DOHH2 (cell line): ENCODE measurements at regions not wholly inside any gene's neighbourhood (a gene's known extent, or its start where the extent isn't known, plus 50 kb on each side); places are given as distances from the start of the nearest gene placed in this dataset.

Source experiments
- H3F3A ChIP-seq: fragments of 200-600 bp; sonication (generic), shearing (Covaris generic); 2 replicates; pipeline ENCODE4 v1.6.0; 2016; ENCODE audit warnings: antibody characterized with exemption, mild to moderate bottlenecking; ENCODE audit not compliant: control insufficient read depth, insufficient read depth
- H3K27ac ChIP-seq: fragments of 200-600 bp; sonication (generic); 2 replicates; pipeline ENCODE4 v1.5.1; 2014; ENCODE audit warnings: low read depth, mild to moderate bottlenecking, low read length, moderate library complexity
- H3K27me3 ChIP-seq: fragments of 200-600 bp; sonication (generic); 2 replicates; pipeline ENCODE4 v1.6.1; 2014; ENCODE audit warnings: mild to moderate bottlenecking, low read length, mixed read lengths; ENCODE audit not compliant: control insufficient read depth
- H3K36me3 ChIP-seq: fragments of 200-600 bp; sonication (generic); 2 replicates; pipeline ENCODE4 v1.6.1; 2014; ENCODE audit warnings: mild to moderate bottlenecking, low read length, moderate library complexity, mixed read lengths; ENCODE audit not compliant: control insufficient read depth
- H3K4me1 ChIP-seq: fragments of 200-600 bp; sonication (generic); 2 replicates; pipeline ENCODE4 v1.6.1; 2014; ENCODE audit warnings: mild to moderate bottlenecking, low read length, mixed read lengths; ENCODE audit not compliant: control insufficient read depth
- H3K4me2 ChIP-seq: fragments of 200-600 bp; sonication (generic); 2 replicates; pipeline ENCODE4 v1.6.0; 2014; ENCODE audit warnings: mild to moderate bottlenecking, low read length, moderate library complexity
- H3K4me3 ChIP-seq: fragments of 200-600 bp; sonication (generic); 2 replicates; pipeline ENCODE4 v1.5.1; 2014; ENCODE audit warnings: mild to moderate bottlenecking, low read length, mixed read lengths
- H3K79me2 ChIP-seq: fragments of 200-600 bp; sonication (generic); 2 replicates; pipeline ENCODE4 v1.6.1; 2014; ENCODE audit warnings: mild to moderate bottlenecking, low read length, mixed read lengths; ENCODE audit not compliant: control insufficient read depth
- H3K9me2 ChIP-seq: fragments of 200-600 bp; sonication (generic); replicated peaks from 2 replicates; pipeline ENCODE4 v1.6.1; 2014; ENCODE audit warnings: mild to moderate bottlenecking, low read length, mixed read lengths; ENCODE audit not compliant: control insufficient read depth
- H3K9me3 ChIP-seq: fragments of 200-600 bp; sonication (generic); 2 replicates; pipeline ENCODE4 v1.6.1; 2014; ENCODE audit warnings: antibody characterized with exemption, low read length, mixed read lengths; ENCODE audit not compliant: control insufficient read depth, insufficient read depth
- H4K20me1 ChIP-seq: fragments of 200-600 bp; sonication (generic); 2 replicates; pipeline ENCODE4 v1.6.0; 2014; ENCODE audit warnings: low read depth, mild to moderate bottlenecking, antibody characterized with exemption, low read length, moderate library complexity; ENCODE audit not compliant: control insufficient read depth, insufficient read depth
- CTCF ChIP-seq: fragments of 200-600 bp; sonication (generic); IDR thresholded peaks from one replicate; pipeline ENCODE4 v1.5.1; 2014; ENCODE audit warnings: antibody characterized with exemption, mild to moderate bottlenecking, low read depth, low read length; ENCODE audit not compliant: poor library complexity, severe bottlenecking
- EZH2phosphoT487 ChIP-seq: fragments of 200-600 bp; sonication (generic); IDR thresholded peaks from 2 replicates; pipeline ENCODE4 v1.6.1; 2017; ENCODE audit warnings: borderline replicate concordance, mild to moderate bottlenecking, antibody characterized with exemption, low read length, moderate library complexity, mixed read lengths

- H3K4me1 ChIP-seq = no peaks in the 10 kb centered on the region
- no peak for TF ChIP-seq CTCF
- no peak for TF ChIP-seq EZH2phosphoT487
- H3K4me2 ChIP-seq = no peak overlapping the region
- H3K27ac ChIP-seq = no peak overlapping the region
- no peaks in the 10 kb centered on the region for H3F3A ChIP-seq
- no peaks in the 10 kb centered on the region for H3K36me3 ChIP-seq
- H3K79me2 ChIP-seq = no peaks in the 10 kb centered on the region
- H4K20me1 ChIP-seq = no peaks in the 10 kb centered on the region
- H3K9me3 ChIP-seq = no peaks in the 10 kb centered on the region
- no peaks in the 10 kb centered on the region for H3K9me2 ChIP-seq
- no peaks in the 10 kb centered on the region for H3K27me3 ChIP-seq
- no peak overlapping the region for H3K4me3 ChIP-seq
Observed at GRCh38 chr4:42716996-42717395, 60.1 kb upstream of the ATP8A1 start.

GRCh38 chr4:42715807-42716482, 59.0 kb upstream of the ATP8A1 start:
- no peaks in the 10 kb centered on the region for H3K79me2 ChIP-seq
- TF ChIP-seq CTCF (no peak), EZH2phosphoT487 (no peak)
- no peaks in the 10 kb centered on the region for H3K27me3 ChIP-seq
- H3F3A ChIP-seq = no peaks in the 10 kb centered on the region
- H3K36me3 ChIP-seq = no peaks in the 10 kb centered on the region
- H3K9me2 ChIP-seq = no peaks in the 10 kb centered on the region
- no peak overlapping the region for H3K4me2 ChIP-seq
- no peak overlapping the region for H3K27ac ChIP-seq
- no peaks in the 10 kb centered on the region for H3K9me3 ChIP-seq
- H3K4me3 ChIP-seq = no peak overlapping the region
- H3K4me1 ChIP-seq = no peaks in the 10 kb centered on the region
- no peaks in the 10 kb centered on the region for H4K20me1 ChIP-seq

GRCh38 chr4:42713391-42713790, 56.5 kb upstream of the ATP8A1 start:
- H3K9me3 ChIP-seq = no peaks in the 10 kb centered on the region

More at GRCh38 chr4:42713391-42713790, 56.5 kb upstream of the ATP8A1 start:
- Histone ChIP-seq H3K79me2 (no peaks in the 10 kb centered on the region), H3K27me3 (no peaks in the 10 kb centered on the region), H4K20me1 (no peaks in the 10 kb centered on the region), H3F3A (no peaks in the 10 kb centered on the region), H3K4me2 (no peak overlapping the region), H3K4me3 (no peak overlapping the region), H3K27ac (no peak overlapping the region), H3K36me3 (no peaks in the 10 kb centered on the region), H3K4me1 (no peaks in the 10 kb centered on the region), H3K9me2 (no peaks in the 10 kb centered on the region)
- TF ChIP-seq EZH2phosphoT487 = no peak
- no peak for TF ChIP-seq CTCF
